ENCODE measurements at regions not wholly inside any gene's neighbourhood (a gene's known extent, or its start where the extent isn't known, plus 50 kb on each side); places are given as distances from the start of the nearest gene placed in this dataset.

- TF ChIP-seq POLR2A (IDR thresholded peaks at IDR 0.05) (no peak), CTCF (IDR thresholded peaks at IDR 0.05 in 4 of 5, conservative IDR thresholded peaks at IDR 0.05 in 1 of 5) (no peak)
- Histone ChIP-seq H3K4me3 (no peak overlapping the region), H3K4me1 (peaks cover 0 to 4% of the 10 kb centered on the region in 2 donors), H3K27ac (no peak overlapping the region), H3K36me3 (no peaks in the 10 kb centered on the region), H3K9me3 (no peaks in the 10 kb centered on the region), H3K27me3 (no peaks in the 10 kb centered on the region)
- DNase-seq (no peak), ATAC-seq (no peak)
- intact Hi-C loops (cut with DNase I; ENCODE audit: low total_unique reads) = no loop called here
- in situ Hi-C loops (cut with MboI; ENCODE audit: low sequenced_read_pairs in 4 of 4) = no loop called here
Observed at GRCh38 chr11:97738751-97739150, 1282.0 kb upstream of the CNTN5 start.

GRCh38 chr11:97739932-97740800, 1280.6 kb upstream of the CNTN5 start:
- Histone ChIP-seq H3K27ac (no peak overlapping the region), H3K9me3 (no peaks in the 10 kb centered on the region), H3K27me3 (no peaks in the 10 kb centered on the region), H3K4me3 (no peak overlapping the region), H3K36me3 (no peaks in the 10 kb centered on the region), H3K4me1 (peaks cover 0 to 4% of the 10 kb centered on the region in 2 donors)
- ATAC-seq (no peak), DNase-seq (no peak)
- TF ChIP-seq CTCF (IDR thresholded peaks at IDR 0.05 in 4 of 5, conservative IDR thresholded peaks at IDR 0.05 in 1 of 5) = no peak
- no peak for TF ChIP-seq POLR2A (IDR thresholded peaks at IDR 0.05)
- in situ Hi-C loops (cut with MboI; ENCODE audit: low sequenced_read_pairs in 4 of 4) (no loop called here), intact Hi-C loops (cut with DNase I; ENCODE audit: low total_unique reads) (no loop called here)

GRCh38 chr11:97740801-97741151, 1280.0 kb upstream of the CNTN5 start:
- H3K36me3 ChIP-seq = no peaks in the 10 kb centered on the region
- no peak overlapping the region for H3K27ac ChIP-seq
- TF ChIP-seq POLR2A (IDR thresholded peaks at IDR 0.05) (no peak), CTCF (IDR thresholded peaks at IDR 0.05 in 4 of 5, conservative IDR thresholded peaks at IDR 0.05 in 1 of 5) (no peak)
- H3K9me3 ChIP-seq = no peaks in the 10 kb centered on the region
- no peaks in the 10 kb centered on the region for H3K27me3 ChIP-seq
- no peak overlapping the region for H3K4me3 ChIP-seq
- DNase-seq (no peak), ATAC-seq (no peak)
- intact Hi-C loops (cut with DNase I; ENCODE audit: low total_unique reads) = no loop called here
- in situ Hi-C loops (cut with MboI; ENCODE audit: low sequenced_read_pairs in 4 of 4) = no loop called here
- peaks cover 0 to 4% of the 10 kb centered on the region in 2 donors for H3K4me1 ChIP-seq

GRCh38 chr11:97742717-97743116, 1278.0 kb upstream of the CNTN5 start:
- no peak overlapping the region for H3K4me3 ChIP-seq
- peaks cover 0 to 4% of the 10 kb centered on the region in 2 donors for H3K4me1 ChIP-seq
- TF ChIP-seq POLR2A (IDR thresholded peaks at IDR 0.05) = no peak
- TF ChIP-seq CTCF (IDR thresholded peaks at IDR 0.05 in 4 of 5, conservative IDR thresholded peaks at IDR 0.05 in 1 of 5) = no peak
- H3K9me3 ChIP-seq = no peaks in the 10 kb centered on the region
- H3K27me3 ChIP-seq = no peaks in the 10 kb centered on the region
- no peak for ATAC-seq
- DNase-seq = no peak
- intact Hi-C loops (cut with DNase I; ENCODE audit: low total_unique reads) (no loop called here), in situ Hi-C loops (cut with MboI; ENCODE audit: low sequenced_read_pairs in 4 of 4) (no loop called here)
- H3K36me3 ChIP-seq = no peaks in the 10 kb centered on the region
- H3K27ac ChIP-seq = no peak overlapping the region

Measured in gastrocnemius medialis (tissue), 4 donors.